IPS-15b (cell line): ENCODE measurements at regions not wholly inside any gene's neighbourhood (a gene's known extent, or its start where the extent isn't known, plus 50 kb on each side); places are given as distances from the start of the nearest gene placed in this dataset.
"Not testable (repeated sequence)": the region's sequence is repeated elsewhere in the genome, so short reads cannot be mapped to it uniquely, and the experiment has no call there.

ENCODE experiments used
- H3K27me3 ChIP-seq: one replicate; pipeline ENCODE4 v1.6.1; 2013; ENCODE audit warnings: low read length; ENCODE audit not compliant: control insufficient read depth, insufficient read depth
- H3K36me3 ChIP-seq: one replicate; pipeline ENCODE4 v1.6.1; 2013; ENCODE audit warnings: low read length; ENCODE audit not compliant: control insufficient read depth, insufficient read depth
- H3K4me1 ChIP-seq: one replicate; pipeline ENCODE4 v1.6.1; 2013; ENCODE audit warnings: mild to moderate bottlenecking, low read length; ENCODE audit not compliant: control insufficient read depth, insufficient read depth
- H3K4me3 ChIP-seq: one replicate; pipeline ENCODE4 v1.5.1; 2013; ENCODE audit warnings: low read depth, low read length
- H3K9ac ChIP-seq: one replicate; pipeline ENCODE4 v1.6.1; 2013; ENCODE audit warnings: low read depth, mild to moderate bottlenecking, low read length
- H3K9me3 ChIP-seq: one replicate; pipeline ENCODE4 v1.6.1; 2013; ENCODE audit warnings: mild to moderate bottlenecking, low read length; ENCODE audit not compliant: control insufficient read depth, insufficient read depth

DNA sequence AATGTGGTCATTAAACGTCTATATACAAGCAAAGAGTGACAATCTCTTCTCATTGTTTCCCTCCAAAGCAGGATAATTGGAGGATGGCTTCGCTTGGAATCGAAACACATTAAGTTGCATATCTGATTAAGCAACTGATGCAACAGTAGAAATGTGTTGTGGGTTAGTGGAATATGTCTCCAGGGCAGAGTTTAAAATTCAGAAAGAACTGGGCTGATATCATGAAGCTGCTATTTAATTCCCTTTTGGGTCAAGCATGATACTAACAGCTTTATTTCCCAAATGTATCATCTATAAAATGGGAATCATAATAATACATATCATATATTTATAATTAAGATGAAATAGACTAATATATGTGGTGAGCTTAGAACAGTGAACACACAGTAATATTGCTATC lies 1763.0 kb upstream of the C9orf72 start:
- no peaks in the 10 kb centered on the region for H3K36me3 ChIP-seq
- H3K27me3 ChIP-seq: no peaks in the 10 kb centered on the region

DNA sequence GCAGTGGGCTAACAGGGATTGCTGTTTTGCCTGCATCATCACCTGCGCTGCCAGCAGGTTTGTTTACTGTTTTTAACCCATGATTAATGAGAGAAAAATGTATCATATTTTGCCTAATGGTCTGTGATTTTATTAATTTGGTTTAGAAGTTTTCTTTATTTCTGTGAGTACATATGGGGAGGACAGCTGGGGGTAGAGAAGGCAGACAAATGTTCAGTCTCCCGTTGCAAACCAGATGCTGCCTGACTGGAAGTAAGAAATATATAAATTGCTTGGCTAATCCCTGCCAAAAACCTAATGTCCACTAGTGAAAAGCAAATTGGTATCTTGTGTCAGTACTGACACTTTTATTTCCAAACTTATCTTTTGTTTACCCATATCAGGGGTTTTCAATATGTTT lies 1766.1 kb upstream of the C9orf72 start:
- no peaks in the 10 kb centered on the region for H3K36me3 ChIP-seq

More for the DNA sequence above, 1763.0 kb upstream of the C9orf72 start:
- H3K9me3 ChIP-seq: no peaks in the 10 kb centered on the region
- H3K4me1 ChIP-seq: no peaks in the 10 kb centered on the region
- no peak overlapping the region for H3K4me3 ChIP-seq
- H3K9ac ChIP-seq: no peak overlapping the region

DNA sequence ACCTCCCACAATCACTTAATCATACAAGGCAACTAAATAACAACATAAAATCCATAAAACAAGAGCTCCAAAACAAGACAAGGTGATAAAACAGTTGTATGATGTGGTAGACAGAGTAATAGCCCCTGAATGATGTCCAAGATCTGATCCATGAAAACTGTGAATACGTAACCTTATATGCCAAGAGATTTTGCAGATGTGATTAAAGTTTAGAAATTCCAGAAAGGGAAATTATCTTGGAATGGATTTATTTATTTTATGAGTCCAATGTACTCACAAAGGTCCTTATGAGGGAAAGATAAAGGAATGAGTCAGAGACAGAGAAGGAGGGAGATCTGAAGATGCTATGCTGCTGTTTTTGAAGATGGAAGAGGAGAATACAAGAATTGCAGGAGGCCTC lies 1775.7 kb upstream of the C9orf72 start:
- Histone ChIP-seq H3K4me1 (no peaks in the 10 kb centered on the region), H3K9ac (no peak overlapping the region), H3K9me3 (no peaks in the 10 kb centered on the region), H3K4me3 (no peak overlapping the region), H3K36me3 (no peaks in the 10 kb centered on the region), H3K27me3 (no peaks in the 10 kb centered on the region)

More for the DNA sequence above, 1766.1 kb upstream of the C9orf72 start:
- Histone ChIP-seq H3K9me3 (no peaks in the 10 kb centered on the region), H3K4me3 (no peak overlapping the region), H3K27me3 (no peaks in the 10 kb centered on the region), H3K4me1 (no peaks in the 10 kb centered on the region), H3K9ac (no peak overlapping the region)

DNA sequence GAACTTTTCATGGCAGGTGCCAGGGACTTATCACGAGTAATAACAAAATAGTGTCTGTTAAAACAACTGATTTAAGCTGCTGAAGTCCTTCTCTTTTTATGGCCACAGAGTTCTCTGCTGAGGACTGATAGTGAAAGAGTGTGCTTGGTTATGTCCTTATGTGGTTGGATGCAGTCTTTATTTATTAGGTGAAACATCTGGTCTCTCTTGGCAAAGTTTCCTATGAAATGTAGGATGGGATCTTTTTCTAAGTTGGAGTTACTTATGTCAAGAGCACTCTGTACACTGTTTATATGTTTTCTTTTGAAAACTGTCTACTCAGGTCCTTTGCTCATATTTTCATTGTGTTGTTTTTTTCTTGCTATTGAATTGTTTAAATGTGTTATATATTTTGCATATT lies 1816.1 kb upstream of the C9orf72 start:
- Histone ChIP-seq H3K36me3 (no peaks in the 10 kb centered on the region), H3K9me3 (no peaks in the 10 kb centered on the region), H3K4me3 (no peak overlapping the region), H3K4me1 (peaks cover 5% of the 10 kb centered on the region), H3K27me3 (no peaks in the 10 kb centered on the region), H3K9ac (no peak overlapping the region)

DNA sequence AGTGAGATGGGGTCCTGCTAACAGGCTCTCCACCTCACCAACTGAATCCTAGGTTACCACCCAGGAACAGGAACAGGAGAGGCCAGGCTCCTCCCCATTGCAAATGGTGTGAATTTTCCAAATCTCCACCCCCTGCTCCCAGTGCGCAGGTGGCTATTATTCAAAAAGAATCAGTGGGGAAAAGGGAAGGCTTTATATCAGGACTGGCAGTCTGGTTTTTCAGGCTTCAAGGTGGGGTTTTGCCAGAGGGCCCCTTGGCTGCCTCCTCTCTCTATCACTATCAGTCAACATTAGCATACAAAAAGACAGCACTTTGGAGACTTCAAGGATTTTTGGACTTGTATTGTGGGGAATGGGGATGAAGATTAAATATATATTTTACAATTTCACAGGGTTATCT lies 1817.6 kb upstream of the C9orf72 start:
- Histone ChIP-seq H3K9ac (no peak overlapping the region), H3K9me3 (no peaks in the 10 kb centered on the region), H3K27me3 (no peaks in the 10 kb centered on the region), H3K36me3 (no peaks in the 10 kb centered on the region), H3K4me3 (no peak overlapping the region), H3K4me1 (peaks cover 5% of the 10 kb centered on the region)

DNA sequence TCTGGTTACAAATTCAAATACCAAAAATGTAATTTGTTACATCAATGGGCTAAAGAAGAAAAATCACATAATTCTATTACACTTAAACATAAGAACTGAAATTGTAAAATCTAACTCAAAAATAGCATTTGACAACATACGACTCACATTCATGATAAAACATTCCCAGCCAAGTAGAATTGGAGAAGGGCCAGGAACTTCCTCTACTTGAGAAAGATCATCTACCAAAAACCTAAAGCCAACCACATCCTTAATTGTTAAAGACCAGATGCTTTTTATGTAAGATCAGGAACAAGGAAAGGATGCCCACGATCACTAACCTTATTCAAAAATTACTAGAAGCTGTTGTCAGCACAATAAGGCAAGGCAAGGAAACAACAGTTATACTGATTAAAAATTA lies 1819.8 kb upstream of the C9orf72 start:
- Histone ChIP-seq H3K4me3 (no peak overlapping the region), H3K9ac (no peak overlapping the region), H3K9me3 (no peaks in the 10 kb centered on the region), H3K4me1 (peaks cover 5% of the 10 kb centered on the region), H3K27me3 (no peaks in the 10 kb centered on the region), H3K36me3 (no peaks in the 10 kb centered on the region)

DNA sequence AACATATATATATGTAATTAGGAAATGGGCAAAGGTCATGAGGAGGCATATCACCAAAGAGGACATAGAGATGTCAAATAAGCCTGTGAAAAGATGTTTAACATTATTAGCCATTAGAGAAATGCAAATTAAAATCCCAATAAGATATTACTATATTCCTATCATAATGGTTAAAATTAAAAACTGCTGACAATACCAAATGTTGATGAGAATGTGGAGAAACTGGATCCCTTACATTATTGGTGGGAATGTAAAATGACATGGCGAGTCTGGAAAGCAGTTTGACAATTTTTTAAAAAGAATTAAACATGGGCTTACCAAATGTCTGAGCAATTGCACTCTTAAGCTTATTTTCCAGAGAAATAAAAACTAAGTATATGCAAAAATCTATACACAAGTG lies 1821.6 kb upstream of the C9orf72 start:
- no peaks in the 10 kb centered on the region for H3K9me3 ChIP-seq
- no peak overlapping the region for H3K4me3 ChIP-seq
- no peaks in the 10 kb centered on the region for H3K27me3 ChIP-seq
- H3K36me3 ChIP-seq: no peaks in the 10 kb centered on the region
- no peak overlapping the region for H3K9ac ChIP-seq
- H3K4me1 ChIP-seq: peaks cover 5% of the 10 kb centered on the region

DNA sequence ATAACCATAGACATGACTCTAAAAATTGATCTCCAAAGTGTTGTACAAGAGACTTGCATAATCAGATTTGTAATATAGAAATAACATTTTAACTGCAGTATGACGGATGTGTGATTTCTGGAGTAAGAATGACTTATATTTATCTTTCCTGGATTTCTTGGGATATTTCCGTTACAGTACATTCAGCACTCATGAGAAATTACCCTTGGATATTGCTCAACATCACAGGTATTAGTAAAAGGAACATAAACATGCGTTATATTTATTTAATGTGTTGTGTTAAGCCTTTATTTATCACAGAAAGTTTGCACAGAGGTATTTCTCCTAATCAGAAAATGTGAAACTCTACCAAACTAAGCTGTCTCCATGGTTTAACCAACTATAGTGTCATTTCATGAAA lies 1823.9 kb upstream of the C9orf72 start:
- Histone ChIP-seq H3K9me3 (no peaks in the 10 kb centered on the region), H3K27me3 (no peaks in the 10 kb centered on the region), H3K4me3 (no peak overlapping the region), H3K9ac (no peak overlapping the region), H3K4me1 (no peaks in the 10 kb centered on the region), H3K36me3 (no peaks in the 10 kb centered on the region)

DNA sequence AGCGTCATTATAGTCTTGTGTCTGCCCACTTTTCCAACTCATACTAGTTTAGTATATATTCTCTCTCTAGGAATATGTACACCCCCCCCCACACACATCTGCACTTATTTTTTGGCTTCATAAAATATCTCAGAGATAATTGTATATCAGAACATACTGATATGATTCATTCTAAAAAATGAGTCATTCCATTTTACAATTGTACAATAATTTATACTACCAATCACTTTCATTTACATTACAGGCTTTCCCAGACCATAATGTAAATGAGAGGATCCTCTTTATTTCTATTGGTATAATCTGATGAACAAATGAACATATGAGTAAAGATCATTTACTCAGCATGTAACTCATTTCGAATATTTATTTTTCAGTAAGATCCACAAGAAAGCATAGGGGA lies 1842.9 kb upstream of the C9orf72 start:
- Histone ChIP-seq H3K4me1 (peaks cover 3% of the 10 kb centered on the region), H3K9ac (no peak overlapping the region), H3K9me3 (no peaks in the 10 kb centered on the region), H3K36me3 (no peaks in the 10 kb centered on the region), H3K27me3 (no peaks in the 10 kb centered on the region), H3K4me3 (no peak overlapping the region)

DNA sequence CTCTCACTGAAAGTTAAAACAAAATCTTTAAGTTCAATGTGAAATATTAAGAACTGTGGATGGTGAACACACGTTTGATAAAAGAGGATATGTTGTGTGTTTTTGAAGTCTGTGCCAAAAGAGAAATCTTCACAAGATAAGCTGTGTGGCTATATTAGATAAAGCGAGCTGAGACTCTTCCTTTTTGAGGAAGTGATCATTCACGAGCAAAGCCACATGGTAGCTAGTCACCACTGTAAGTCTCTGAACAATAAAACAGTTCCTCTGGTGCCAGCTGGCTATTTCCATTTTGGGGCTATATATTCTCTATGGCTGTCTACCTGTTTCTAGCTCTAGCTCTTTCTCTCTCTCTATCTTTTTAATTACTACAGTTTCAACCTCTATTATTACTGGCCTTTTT lies 1849.2 kb upstream of the C9orf72 start:
- H3K4me1 ChIP-seq: peaks cover 3% of the 10 kb centered on the region
- H3K9ac ChIP-seq: no peak overlapping the region
- H3K9me3 ChIP-seq: no peaks in the 10 kb centered on the region
- H3K27me3 ChIP-seq: no peaks in the 10 kb centered on the region
- H3K36me3 ChIP-seq: no peaks in the 10 kb centered on the region
- H3K4me3 ChIP-seq: no peak overlapping the region

DNA sequence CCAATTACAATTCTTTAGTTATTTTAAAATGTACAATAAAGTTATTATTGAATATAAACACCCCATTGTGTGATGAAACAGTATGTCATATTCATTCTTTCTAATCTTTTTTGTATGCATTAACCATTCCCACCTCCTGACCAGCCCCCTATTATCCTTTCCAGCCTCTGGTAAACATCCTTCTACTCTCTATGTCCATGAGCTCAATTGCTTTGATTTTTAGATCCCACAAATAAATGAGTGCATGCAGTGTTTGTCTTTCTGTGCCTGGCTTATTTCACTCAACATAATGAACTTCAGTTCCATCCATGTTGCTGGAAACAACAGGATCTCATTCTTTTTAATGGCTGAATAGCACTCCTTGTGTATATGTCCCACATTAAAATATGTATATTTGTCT lies 1858.9 kb upstream of the C9orf72 start:
- H3K9ac ChIP-seq: no peak overlapping the region
- H3K36me3 ChIP-seq: no peaks in the 10 kb centered on the region
- H3K4me3 ChIP-seq: no peak overlapping the region
- H3K27me3 ChIP-seq: no peaks in the 10 kb centered on the region
- H3K9me3 ChIP-seq: no peaks in the 10 kb centered on the region
- H3K4me1 ChIP-seq: no peaks in the 10 kb centered on the region

DNA sequence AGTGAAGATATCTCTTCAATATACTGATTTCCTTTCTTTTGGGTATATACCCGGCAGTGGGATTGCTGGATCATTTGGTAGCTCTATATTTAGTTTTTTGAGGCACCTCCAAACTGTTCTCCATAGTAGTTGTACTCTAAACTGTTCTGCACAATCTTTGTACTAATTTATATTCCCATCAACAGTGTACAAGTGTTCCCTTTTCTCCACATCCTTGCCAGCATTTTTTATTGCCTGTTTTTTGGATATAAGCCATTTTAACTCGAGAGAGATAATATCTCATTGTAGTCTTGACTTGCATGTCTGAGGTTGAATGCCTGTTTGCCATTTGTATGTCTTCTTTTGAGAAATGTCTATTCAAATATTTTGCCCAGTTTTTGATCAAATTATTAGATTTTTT lies 1859.4 kb upstream of the C9orf72 start:
- H3K36me3 ChIP-seq, H3K27me3 ChIP-seq, H3K4me1 ChIP-seq, H3K4me3 ChIP-seq, H3K9me3 ChIP-seq, H3K9ac ChIP-seq: not testable (repeated sequence)

DNA sequence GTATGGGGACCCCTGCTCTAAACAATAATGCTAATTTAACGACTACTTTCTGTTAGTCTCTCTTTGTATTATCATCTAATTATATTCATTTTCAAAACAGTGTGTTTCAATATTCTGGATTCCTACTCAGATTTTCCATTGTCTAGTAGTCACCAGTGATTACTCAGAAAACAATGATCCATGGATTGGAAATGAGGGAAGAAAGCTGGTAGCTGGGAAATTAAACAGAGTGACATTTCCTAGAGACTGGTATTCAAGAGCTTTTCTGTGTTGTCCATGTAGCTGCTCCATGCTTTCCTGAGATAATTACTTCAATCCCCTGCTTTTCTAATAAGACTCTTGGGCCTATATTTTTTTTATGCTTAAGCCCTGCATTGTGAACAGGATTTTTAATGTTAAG lies 1862.1 kb upstream of the C9orf72 start:
- Histone ChIP-seq H3K36me3 (no peaks in the 10 kb centered on the region), H3K27me3 (no peaks in the 10 kb centered on the region), H3K4me3 (no peak overlapping the region), H3K9me3 (no peaks in the 10 kb centered on the region), H3K9ac (no peak overlapping the region), H3K4me1 (peaks cover under 1% of the 10 kb centered on the region)
